ENCODE measurements at regions not wholly inside any gene's neighbourhood (a gene's known extent, or its start where the extent isn't known, plus 50 kb on each side); places are given as distances from the start of the nearest gene placed in this dataset.
"Not testable (repeated sequence)": the region's sequence is repeated elsewhere in the genome, so short reads cannot be mapped to it uniquely, and the experiment has no call there.

DNA sequence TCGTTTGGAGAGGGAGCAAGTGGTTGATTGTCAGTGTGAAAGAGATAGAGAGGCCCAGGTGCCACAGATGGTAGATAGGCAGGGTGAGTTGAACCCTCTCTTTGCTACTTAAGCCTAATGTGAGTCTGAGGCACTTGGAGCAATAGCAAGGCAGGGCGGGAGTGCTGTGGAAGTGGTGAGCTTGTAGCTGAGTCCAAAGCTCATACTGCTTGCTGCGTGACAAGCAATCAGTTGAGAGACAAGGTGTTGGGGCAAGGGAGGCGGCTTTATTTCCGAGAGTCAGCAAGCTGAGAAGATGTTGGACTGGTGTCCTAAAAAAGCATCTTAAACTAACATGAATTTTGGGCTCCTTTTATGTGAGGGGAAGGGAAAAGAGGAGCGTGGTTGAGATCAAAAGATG is 112.9 kb upstream of the ZKSCAN2 start:
- H3K4me3 ChIP-seq (ENCODE audit: low read depth, low read length), result no peak overlapping the region
- no peak for DNase-seq (ENCODE audit: low read depth)
- TF ChIP-seq, protein P1, sequence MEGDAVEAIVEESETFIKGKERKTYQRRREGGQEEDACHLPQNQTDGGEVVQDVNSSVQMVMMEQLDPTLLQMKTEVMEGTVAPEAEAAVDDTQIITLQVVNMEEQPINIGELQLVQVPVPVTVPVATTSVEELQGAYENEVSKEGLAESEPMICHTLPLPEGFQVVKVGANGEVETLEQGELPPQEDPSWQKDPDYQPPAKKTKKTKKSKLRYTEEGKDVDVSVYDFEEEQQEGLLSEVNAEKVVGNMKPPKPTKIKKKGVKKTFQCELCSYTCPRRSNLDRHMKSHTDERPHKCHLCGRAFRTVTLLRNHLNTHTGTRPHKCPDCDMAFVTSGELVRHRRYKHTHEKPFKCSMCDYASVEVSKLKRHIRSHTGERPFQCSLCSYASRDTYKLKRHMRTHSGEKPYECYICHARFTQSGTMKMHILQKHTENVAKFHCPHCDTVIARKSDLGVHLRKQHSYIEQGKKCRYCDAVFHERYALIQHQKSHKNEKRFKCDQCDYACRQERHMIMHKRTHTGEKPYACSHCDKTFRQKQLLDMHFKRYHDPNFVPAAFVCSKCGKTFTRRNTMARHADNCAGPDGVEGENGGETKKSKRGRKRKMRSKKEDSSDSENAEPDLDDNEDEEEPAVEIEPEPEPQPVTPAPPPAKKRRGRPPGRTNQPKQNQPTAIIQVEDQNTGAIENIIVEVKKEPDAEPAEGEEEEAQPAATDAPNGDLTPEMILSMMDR (conservative IDR thresholded peaks at IDR 0.05; ENCODE audit: low read depth, low read length), result no peak

- H3K4me3 ChIP-seq (ENCODE audit: low read depth, low read length), result no peak overlapping the region
- DNase-seq (ENCODE audit: low read depth), result no peak
- TF ChIP-seq, protein P1 (conservative IDR thresholded peaks at IDR 0.05; ENCODE audit: low read depth, low read length), result no peak
Observed at GRCh38 chr16:25367773-25368524, 110.3 kb upstream of the ZKSCAN2 start.

- H3K4me3 ChIP-seq (ENCODE audit: low read depth, low read length), result no peak overlapping the region
- TF ChIP-seq, protein P1 (conservative IDR thresholded peaks at IDR 0.05; ENCODE audit: low read depth, low read length), result no peak
- no peak for DNase-seq (ENCODE audit: low read depth)
Observed at GRCh38 chr16:25366078-25366477, 108.4 kb upstream of the ZKSCAN2 start.

- not testable (repeated sequence) for H3K4me3 ChIP-seq (ENCODE audit: low read depth, low read length); DNase-seq (ENCODE audit: low read depth)
Observed at GRCh38 chr16:25359516-25359915, 101.9 kb upstream of the ZKSCAN2 start.

- H3K4me3 ChIP-seq (ENCODE audit: low read depth, low read length), result no peak overlapping the region
- DNase-seq (ENCODE audit: low read depth), result no peak
- TF ChIP-seq, protein P1 (conservative IDR thresholded peaks at IDR 0.05; ENCODE audit: low read depth, low read length), result no peak
Observed at GRCh38 chr16:25344006-25344405, 86.4 kb upstream of the ZKSCAN2 start.

GRCh38 chr16:25340973-25341372 is 83.3 kb upstream of the ZKSCAN2 start:
- DNase-seq (ENCODE audit: low read depth), result no peak
- TF ChIP-seq, protein P1 (conservative IDR thresholded peaks at IDR 0.05; ENCODE audit: low read depth, low read length), result no peak

GRCh38 chr16:25317732-25318316 is 60.2 kb upstream of the ZKSCAN2 start:
- DNase-seq (ENCODE audit: low read depth), result no peak
- TF ChIP-seq, protein P1 (conservative IDR thresholded peaks at IDR 0.05; ENCODE audit: low read depth, low read length), result no peak
- no peak overlapping the region for H3K4me3 ChIP-seq (ENCODE audit: low read depth, low read length)

More at GRCh38 chr16:25340973-25341372, 83.3 kb upstream of the ZKSCAN2 start:
- no peak overlapping the region for H3K4me3 ChIP-seq (ENCODE audit: low read depth, low read length)

All from epithelial cell of proximal tubule (primary cell).